CD14-positive monocyte (primary cell): ENCODE measurements at regions not wholly inside any gene's neighbourhood (a gene's known extent, or its start where the extent isn't known, plus 50 kb on each side); places are given as distances from the start of the nearest gene placed in this dataset.

Source experiments
- DNase-seq, 3 donors: peaks; one replicate each; pipeline ENCODE4 v3.0.0-alpha.2; 2011 to 2022
- H2AFZ ChIP-seq: 2 replicates; pipeline ENCODE4 v1.6.0; 2012; ENCODE audit warnings: mild to moderate bottlenecking, low read depth, low read length, inconsistent platforms; ENCODE audit not compliant: insufficient read depth, poor library complexity, severe bottlenecking
- H3K27ac ChIP-seq, 2 donors: 1 replicate in 1 of 2; 2 replicates in 1 of 2; pipeline ENCODE4 v1.5.1; 2012 to 2013; ENCODE audit warnings: low read length in 2 of 2, control low read depth in 1 of 2, inconsistent platforms in 1 of 2, low read depth in 1 of 2, mild to moderate bottlenecking in 1 of 2
- H3K27me3 ChIP-seq, 2 donors: one replicate each; pipeline versions ENCODE4 v1.6.0 to v1.6.1; 2011 to 2013; ENCODE audit warnings: low read length in 2 of 2; ENCODE audit not compliant: control insufficient read depth in 2 of 2, insufficient read depth in 2 of 2
- H3K36me3 ChIP-seq, 2 donors: replicated peaks in 1 of 2; 1 replicate in 1 of 2; 2 replicates in 1 of 2; pipeline versions ENCODE4 v1.5.1 to v1.6.1; 2012 to 2013; ENCODE audit warnings: low read length in 2 of 2, control low read depth in 1 of 2, inconsistent platforms in 1 of 2, mild to moderate bottlenecking in 1 of 2; ENCODE audit not compliant: insufficient read depth in 2 of 2, control insufficient read depth in 1 of 2
- H3K4me1 ChIP-seq, 2 donors: 1 replicate in 1 of 2; 2 replicates in 1 of 2; pipeline versions ENCODE4 v1.5.1 to v1.6.1; 2012 to 2013; ENCODE audit warnings: low read length in 2 of 2, control low read depth in 1 of 2, inconsistent platforms in 1 of 2, mild to moderate bottlenecking in 1 of 2, moderate library complexity in 1 of 2; ENCODE audit not compliant: insufficient read depth in 2 of 2, control insufficient read depth in 1 of 2
- H3K4me2 ChIP-seq: replicated peaks from 2 replicates; pipeline ENCODE3; 2012; ENCODE audit warnings: low read length, moderate library complexity, mild to moderate bottlenecking; ENCODE audit not compliant: poor library complexity, severe bottlenecking; ENCODE audit errors: extremely low read depth
- H3K4me3 ChIP-seq, 3 experiments: fragments of 200-600 bp in 1 of 3; sonication (generic) in 1 of 3; replicated peaks in 1 of 3; 1 replicate in 2 of 3; 2 replicates in 1 of 3; pipeline ENCODE4 v1.5.1; 2011 to 2013; ENCODE audit warnings: low read length in 3 of 3, mild to moderate bottlenecking in 3 of 3, control low read depth in 2 of 3, low read depth in 2 of 3, inconsistent platforms in 1 of 3, moderate library complexity in 1 of 3
- H3K79me2 ChIP-seq: 2 replicates; pipeline ENCODE4 v1.6.0; 2012; ENCODE audit warnings: mild to moderate bottlenecking, control low read depth, inconsistent platforms, low read length, moderate library complexity; ENCODE audit not compliant: insufficient read depth
- H3K9ac ChIP-seq: 2 replicates; pipeline ENCODE4 v1.6.0; 2017; ENCODE audit warnings: low read length, mild to moderate bottlenecking; ENCODE audit not compliant: insufficient read depth, poor library complexity, severe bottlenecking
- H3K9me3 ChIP-seq, 2 donors: replicated peaks in 1 of 2; 1 replicate in 1 of 2; 2 replicates in 1 of 2; pipeline versions ENCODE4 v1.5.1 to v1.6.1; 2012 to 2013; ENCODE audit warnings: low read length in 2 of 2, control low read depth in 1 of 2; ENCODE audit not compliant: control insufficient read depth in 1 of 2, insufficient read depth in 1 of 2
- H4K20me1 ChIP-seq: 2 replicates; pipeline ENCODE4 v1.6.0; 2012; ENCODE audit warnings: mild to moderate bottlenecking, low read length, control low read depth, moderate library complexity; ENCODE audit not compliant: insufficient read depth
- H3K27ac Mint-ChIP-seq, 7 donors: one replicate each; pipeline ENCODE4 v1.8.0; 2020; ENCODE audit warnings: mild to moderate bottlenecking in 7 of 7, mixed read lengths in 7 of 7, moderate library complexity in 6 of 7, inconsistent platforms in 2 of 7
- H3K27me3 Mint-ChIP-seq, 3 donors: one replicate each; pipeline ENCODE4 v1.8.0; 2021 to 2022; ENCODE audit warnings: low read depth in 3 of 3, mild to moderate bottlenecking in 3 of 3, mixed read lengths in 3 of 3, moderate library complexity in 3 of 3, inconsistent platforms in 1 of 3
- H3K36me3 Mint-ChIP-seq, 2 donors: one replicate each; pipeline ENCODE4 v1.8.0; 2020; ENCODE audit warnings: mixed read lengths in 2 of 2, inconsistent platforms in 1 of 2, mild to moderate bottlenecking in 1 of 2
- H3K4me1 Mint-ChIP-seq: one replicate; pipeline ENCODE4 v1.8.0; 2020; ENCODE audit warnings: mild to moderate bottlenecking, mixed read lengths
- H3K4me3 Mint-ChIP-seq, 2 donors: one replicate each; pipeline ENCODE4 v1.8.0; 2020; ENCODE audit warnings: mild to moderate bottlenecking in 2 of 2, mixed read lengths in 2 of 2, moderate library complexity in 1 of 2
- H3K9me3 Mint-ChIP-seq, 7 donors: one replicate each; pipeline ENCODE4 v1.8.0; 2020 to 2022; ENCODE audit warnings: mixed read lengths in 7 of 7, mild to moderate bottlenecking in 6 of 7, moderate library complexity in 6 of 7, inconsistent platforms in 2 of 7
- CTCF ChIP-seq: fragments of 200-600 bp; IDR thresholded peaks from one replicate; pipeline ENCODE4 v1.8.0; 2022; ENCODE audit warnings: antibody characterized with exemption, mild to moderate bottlenecking
- WGBS: methylation state at CpG from one replicate; pipeline ENCODE4 v1.1.5; 2013; ENCODE audit warnings: missing lambda C conversion rate; ENCODE audit not compliant: insufficient coverage; 5-methylcytosine and 5-hydroxymethylcytosine counted together
- intact Hi-C, 2 donors: fragments of 100-400 bp; cut with micrococcal nuclease; formaldehyde crosslinking; loops; one replicate each; pipeline versions ENCODE4 v1.15.0 to v1.15.1; 2023

- H3K4me1 ChIP-seq, result no peaks in the 10 kb centered on the region
- intact Hi-C loops, result no loop called here
- H3K27me3 Mint-ChIP-seq, result peaks cover 1 to 2% (median 2%) of the 10 kb centered on the region in 3 donors
- H3K36me3 ChIP-seq, result no peaks in the 10 kb centered on the region
- no peak overlapping the region for H3K27ac Mint-ChIP-seq
- H3K9me3 ChIP-seq, result no peaks in the 10 kb centered on the region
- DNase-seq, result no peak
- no CpG with 5 or more reads among the region's 1 CpG for WGBS
- no peak overlapping the region for H3K4me3 ChIP-seq
- no peaks in the 10 kb centered on the region for H4K20me1 ChIP-seq
- no peak overlapping the region for H3K27ac ChIP-seq
- no peaks in the 10 kb centered on the region for H3K27me3 ChIP-seq
- no peaks in the 10 kb centered on the region for H3K4me1 Mint-ChIP-seq
- H3K4me3 Mint-ChIP-seq, result no peak overlapping the region
- TF ChIP-seq CTCF, result no peak
- no peak overlapping the region for H2AFZ ChIP-seq
- H3K36me3 Mint-ChIP-seq, result no peaks in the 10 kb centered on the region
- H3K79me2 ChIP-seq, result no peaks in the 10 kb centered on the region
- H3K4me2 ChIP-seq, result no peak overlapping the region
- H3K9me3 Mint-ChIP-seq, result peaks cover 2 to 21% (median 15%) of the 10 kb centered on the region in 7 donors
- H3K9ac ChIP-seq, result no peak overlapping the region
Measured at GRCh38 chr15:29320420-29320819, 50.8 kb upstream of the NSMCE3 start.

GRCh38 chr15:29319823-29320222 lies 50.2 kb upstream of the NSMCE3 start:
- H3K9me3 Mint-ChIP-seq, result peaks cover 0 to 21% (median 12%) of the 10 kb centered on the region in 7 donors
- H3K27me3 Mint-ChIP-seq, result peaks cover under 1 to 3% (median 1%) of the 10 kb centered on the region in 3 donors
- H3K79me2 ChIP-seq, result no peaks in the 10 kb centered on the region
- no peak overlapping the region for H2AFZ ChIP-seq
- no peaks in the 10 kb centered on the region for H3K4me1 Mint-ChIP-seq
- no peaks in the 10 kb centered on the region for H3K4me1 ChIP-seq
- H3K27me3 ChIP-seq, result no peaks in the 10 kb centered on the region
- no peak for TF ChIP-seq CTCF
- no peaks in the 10 kb centered on the region for H3K9me3 ChIP-seq
- H3K36me3 ChIP-seq, result no peaks in the 10 kb centered on the region
- no peak overlapping the region for H3K4me3 Mint-ChIP-seq
- H3K27ac Mint-ChIP-seq, result no peak overlapping the region
- no peak for DNase-seq
- intact Hi-C loops, result no loop called here
- H3K4me2 ChIP-seq, result no peak overlapping the region
- H3K36me3 Mint-ChIP-seq, result no peaks in the 10 kb centered on the region
- H4K20me1 ChIP-seq, result no peaks in the 10 kb centered on the region
- 72% methylated on average over 2 of the region's 3 CpGs for WGBS
- H3K27ac ChIP-seq, result no peak overlapping the region
- no peak overlapping the region for H3K9ac ChIP-seq
- no peak overlapping the region for H3K4me3 ChIP-seq
